ENCODE measurements at regions not wholly inside any gene's neighbourhood (a gene's known extent, or its start where the extent isn't known, plus 50 kb on each side); places are given as distances from the start of the nearest gene placed in this dataset.
"Not testable (repeated sequence)": the region's sequence is repeated elsewhere in the genome, so short reads cannot be mapped to it uniquely, and the experiment has no call there.

DNA sequence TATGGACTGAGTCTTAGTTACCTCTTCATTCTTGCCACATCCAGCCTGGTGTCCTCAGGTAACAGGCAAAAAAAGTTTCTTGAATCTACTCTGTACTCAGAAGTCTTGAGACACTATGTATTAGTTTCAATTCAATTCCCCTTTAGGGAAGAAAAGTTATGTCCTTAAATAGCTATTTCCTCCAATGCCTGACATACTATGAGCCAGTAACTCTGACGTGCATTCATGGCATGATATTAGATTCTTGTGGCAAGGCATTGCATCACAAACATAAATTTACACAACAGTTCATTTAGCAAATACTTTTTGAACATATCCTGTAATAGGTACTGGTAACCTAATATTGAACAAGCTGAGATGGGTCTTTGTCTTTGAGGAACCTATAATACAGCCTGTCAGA lies 109.3 kb upstream of the FOXB1 start:
- DNase-seq: no peak

DNA sequence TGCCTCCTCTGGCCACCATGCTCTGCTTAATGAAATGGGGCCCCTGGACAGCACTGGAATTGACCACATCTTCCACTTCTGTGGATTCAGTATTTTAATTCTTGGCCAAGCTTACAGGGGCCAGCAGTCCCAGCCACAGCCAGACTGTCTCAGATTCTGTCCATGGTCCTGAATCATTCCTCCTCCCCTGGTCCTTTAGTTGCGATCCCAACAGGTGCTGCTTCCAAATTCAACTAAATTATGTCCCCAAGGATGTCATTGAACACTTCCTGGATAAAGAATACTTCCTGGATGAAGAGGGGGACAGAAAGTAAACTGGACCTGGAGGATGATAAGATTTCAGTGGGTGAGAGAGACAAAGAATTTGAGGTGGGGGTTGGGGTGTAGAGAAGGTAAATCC lies 111.1 kb upstream of the FOXB1 start:
- no peak for DNase-seq

DNA sequence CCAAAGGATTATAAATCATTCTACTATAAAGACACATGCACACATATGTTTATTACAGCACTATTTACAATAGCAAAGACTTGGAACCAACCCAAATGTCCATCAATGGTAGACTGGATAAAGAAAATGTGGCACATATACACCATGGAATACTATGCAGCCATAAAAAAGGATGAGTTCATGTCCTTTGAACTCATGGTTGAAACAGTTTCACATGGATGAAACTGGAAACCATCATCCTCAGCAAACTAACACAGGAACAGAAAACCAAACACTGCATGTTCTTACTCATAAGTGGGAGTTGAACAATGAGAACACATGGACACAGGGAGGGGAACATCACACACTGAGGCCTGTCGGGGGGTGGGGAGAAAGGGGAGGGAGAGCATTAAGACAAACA lies 116.2 kb upstream of the FOXB1 start:
- not testable (repeated sequence) for DNase-seq

DNA sequence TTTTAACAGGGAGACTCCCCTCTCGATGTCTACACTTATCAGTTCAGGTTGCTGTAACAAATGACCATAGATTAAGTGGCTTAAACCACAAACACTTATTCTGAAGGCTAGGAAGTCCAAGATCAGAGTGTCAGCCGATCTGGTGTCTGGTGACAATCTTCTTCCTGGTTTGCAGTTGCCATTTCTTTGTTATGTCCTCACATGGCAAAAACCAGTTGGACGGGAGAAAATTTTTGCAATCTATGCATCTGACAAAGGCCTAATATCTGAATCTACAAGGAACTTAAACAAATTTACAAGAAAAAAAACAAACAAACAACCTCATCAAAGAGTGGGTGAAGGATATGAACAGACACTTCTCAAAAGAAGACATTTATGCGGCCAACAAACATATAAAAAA lies 116.9 kb upstream of the FOXB1 start:
- no peak for DNase-seq

DNA sequence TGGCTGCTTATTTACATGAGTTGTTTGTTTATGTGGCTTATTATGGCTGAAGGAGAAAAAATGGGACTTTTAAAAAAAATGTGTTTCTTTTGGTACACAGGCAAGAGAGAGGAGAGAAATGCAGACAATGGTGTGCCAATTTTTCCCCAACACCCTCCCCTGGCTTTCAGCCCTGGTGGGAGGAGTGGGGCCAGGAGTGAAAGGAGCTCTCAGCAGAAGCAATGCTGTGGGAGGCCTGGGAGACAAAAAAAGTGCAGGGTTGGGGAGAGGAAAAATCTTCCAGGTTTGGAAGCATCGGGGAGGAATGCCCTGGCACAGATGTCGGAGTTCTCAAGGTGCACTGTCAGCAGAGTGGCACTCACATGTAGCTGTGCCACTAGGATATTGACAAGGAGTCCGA lies 117.7 kb upstream of the FOXB1 start:
- no peak for DNase-seq

DNA sequence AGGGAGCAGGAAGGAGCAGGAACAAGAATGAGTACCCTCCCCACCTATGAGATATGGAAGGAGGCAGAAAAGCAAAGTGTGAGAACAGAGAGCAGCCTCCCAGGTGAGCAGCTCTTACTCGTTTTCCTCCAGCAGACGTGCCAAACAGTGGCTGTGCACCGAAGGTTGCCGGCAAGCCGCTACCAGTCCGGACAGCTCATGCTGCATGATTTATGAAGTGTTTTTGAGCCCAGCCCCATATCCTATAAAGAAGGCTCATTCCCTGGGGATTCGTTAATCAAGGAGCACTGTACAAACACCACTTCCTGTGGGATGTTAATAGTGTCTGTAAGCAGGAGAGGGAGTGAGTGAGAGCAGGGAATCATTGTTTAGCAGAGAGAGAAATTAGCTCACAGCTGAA lies 118.3 kb upstream of the FOXB1 start:
- DNase-seq: peak; percentile 83

DNA sequence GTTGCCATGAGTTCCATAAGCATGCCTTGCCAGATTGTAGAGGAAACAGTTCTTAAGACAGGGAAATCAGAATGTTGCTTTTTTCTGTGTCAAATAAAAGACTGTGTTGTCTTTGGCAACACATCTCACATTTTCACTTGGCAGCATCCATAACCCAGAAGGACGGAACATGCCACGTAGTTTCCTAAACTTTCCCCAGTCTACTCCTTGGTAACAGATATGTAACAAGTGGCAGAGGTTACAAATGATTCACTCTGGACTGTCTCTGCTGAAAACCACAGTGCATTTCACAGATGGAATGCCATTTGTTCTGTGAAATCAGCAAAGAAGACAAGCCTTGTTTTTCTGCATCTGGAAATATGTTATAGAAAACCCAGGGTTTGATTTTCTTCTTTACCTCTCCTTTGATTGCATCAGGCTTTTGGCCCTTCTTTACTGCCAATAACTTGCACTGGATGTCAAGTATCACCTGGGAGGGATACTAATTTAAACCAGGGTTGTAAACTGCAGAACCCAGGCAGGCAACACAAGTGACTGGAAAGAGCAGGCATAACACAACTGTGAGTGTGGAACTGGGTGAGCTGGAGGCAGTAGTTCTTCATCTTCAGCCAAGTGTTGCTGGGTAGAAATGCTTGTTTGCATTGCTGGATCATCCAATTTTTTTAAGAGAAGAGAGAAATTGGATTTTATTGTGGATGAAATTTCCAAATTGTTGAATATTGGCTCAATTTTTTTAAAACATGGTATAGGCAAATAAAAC lies 124.4 kb upstream of the FOXB1 start:
- DNase-seq: no peak

DNA sequence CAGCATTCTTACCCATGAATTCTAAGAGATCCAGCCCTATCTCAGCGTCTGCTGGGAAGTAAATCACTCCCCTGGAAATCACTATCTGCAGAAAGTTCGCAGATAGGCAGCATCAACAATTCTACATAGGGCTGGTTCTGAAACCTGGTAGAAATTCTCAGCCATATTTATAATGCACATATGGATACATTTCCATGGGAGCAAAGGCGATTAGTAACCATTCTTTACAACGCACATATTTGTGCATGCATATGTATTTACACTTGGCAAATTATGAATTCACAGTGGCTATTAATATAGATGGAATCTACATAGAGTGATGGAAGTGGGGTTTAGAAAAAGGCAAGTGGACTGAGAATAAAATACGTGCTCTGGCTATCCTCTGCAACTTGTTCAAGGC lies 128.0 kb upstream of the FOXB1 start:
- DNase-seq: no peak

DNA sequence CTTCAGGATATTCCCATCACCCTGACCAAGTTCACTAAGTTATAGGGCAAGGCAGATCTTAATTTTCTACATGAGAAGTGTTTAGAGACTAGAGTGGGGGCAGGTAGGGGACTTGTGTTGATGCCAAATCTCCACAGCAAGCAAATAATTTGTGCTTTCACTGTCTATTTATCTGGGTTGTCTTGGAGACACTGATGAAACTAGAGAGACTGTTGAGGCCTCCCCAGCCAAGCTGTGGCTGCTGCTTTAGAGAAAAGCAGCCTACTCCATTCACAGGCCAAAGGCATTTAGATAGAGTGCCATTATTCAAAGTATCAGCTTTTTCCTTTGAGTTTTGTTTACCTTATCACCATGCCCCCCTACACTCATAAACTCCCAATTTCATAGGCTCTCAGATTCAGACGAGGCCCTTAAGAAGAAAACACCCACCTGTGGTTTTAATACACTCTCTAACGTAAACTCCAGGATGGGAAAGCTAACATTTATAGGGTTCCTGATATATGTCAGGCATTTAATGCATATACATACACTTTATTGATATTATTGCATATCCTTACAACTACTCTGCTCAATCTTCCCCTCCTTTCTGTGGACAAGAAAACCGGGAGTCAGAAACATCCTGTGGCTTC lies 130.4 kb upstream of the FOXB1 start:
- DNase-seq: no peak

DNA sequence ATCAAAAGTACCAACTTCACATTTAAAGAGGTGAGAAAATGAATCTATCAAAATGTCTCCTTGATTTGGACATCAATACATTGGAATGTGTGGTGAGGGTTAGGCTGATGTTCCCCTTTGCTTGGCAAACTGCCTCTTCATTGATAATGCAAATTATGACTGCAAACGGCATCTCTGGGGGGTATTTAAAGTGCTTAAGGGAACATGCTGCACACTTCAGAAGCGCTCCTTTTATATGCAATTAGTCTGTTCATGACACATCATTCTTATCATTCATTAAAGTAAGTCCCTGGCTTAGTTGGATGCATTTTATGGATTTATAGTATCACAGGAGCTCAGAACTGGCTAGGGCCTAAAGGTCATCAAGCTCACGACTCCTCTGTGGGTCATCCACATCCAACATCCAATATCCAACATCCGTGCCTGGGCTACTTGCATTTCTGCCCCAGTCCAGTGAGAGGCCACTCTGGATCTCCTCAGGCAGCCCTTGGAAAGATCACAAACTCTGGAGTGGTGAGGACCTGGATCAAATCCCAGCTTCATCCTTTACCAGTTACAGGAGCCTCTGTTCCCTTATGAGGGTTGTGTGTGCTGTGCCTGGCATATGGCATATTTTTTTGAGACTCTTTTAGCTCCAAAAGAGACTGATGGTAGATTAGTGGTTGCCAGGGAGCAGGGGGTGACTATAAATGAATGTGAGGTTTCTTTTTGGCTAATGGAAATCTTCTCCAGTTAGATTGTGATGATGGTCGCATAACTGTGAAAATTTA lies 136.8 kb upstream of the FOXB1 start:
- DNase-seq: no peak

DNA sequence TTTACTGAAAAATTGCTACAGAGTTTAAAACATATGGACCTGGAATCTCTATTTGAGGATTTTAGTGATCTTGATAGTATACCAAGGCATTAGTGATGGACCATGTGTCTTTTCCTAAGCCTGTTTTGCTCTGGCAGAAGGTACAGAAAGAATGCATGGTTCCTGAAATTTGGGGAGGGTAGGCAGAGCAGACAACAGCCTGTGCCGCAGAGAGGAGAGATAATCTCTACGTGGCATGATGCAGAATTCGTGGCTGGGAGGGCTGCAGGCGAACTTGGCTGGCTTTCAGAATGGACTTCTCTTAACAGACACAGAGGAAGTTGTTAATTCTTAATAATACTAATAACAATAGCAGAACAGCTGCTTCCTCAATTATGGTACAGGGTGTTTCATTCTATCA lies 137.5 kb upstream of the FOXB1 start:
- DNase-seq: no peak

DNA sequence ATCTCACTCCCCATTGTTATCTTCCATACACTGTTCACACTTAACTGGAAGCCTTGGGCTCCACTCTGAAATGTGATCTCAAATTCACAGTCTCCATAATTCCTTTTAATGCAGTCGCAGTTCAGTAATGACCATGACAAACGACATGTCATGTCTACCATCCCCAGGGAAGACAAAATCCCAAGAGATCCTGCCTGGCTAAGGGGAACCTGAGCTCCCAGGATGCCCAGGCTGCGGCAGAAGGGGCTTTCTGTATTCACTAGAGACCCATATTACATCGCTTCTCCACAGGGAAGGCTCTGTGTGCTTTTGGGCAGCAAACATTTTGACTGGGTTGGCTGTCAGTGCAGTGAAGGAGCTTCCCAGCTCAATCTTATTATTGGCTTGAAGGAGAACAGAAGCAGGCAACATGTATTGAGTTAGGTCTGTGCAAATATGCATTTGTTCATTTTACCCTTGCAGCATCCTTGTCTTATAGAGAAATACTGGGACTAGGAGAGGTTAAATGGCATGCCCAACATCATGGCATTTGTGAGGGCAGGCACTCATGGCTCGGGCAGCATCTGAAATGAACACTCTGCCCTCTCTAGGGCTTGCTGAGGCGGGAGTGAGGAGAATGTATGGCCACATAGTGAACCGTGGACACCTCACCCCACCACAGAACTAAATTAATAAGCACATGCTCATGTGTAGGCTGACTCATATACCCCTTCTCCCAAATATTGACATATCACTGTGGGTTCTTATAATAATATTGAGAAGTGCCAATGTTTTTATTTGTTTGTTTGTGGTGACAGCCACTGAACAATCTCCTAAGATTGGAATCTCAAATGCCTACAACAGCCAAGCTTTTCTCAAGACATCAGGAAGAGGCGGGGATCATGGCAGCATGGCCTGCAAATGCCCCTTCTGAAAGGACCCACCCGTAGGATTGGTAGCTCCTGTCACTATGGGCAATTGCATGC lies 141.6 kb upstream of the FOXB1 start:
- DNase-seq: no peak

DNA sequence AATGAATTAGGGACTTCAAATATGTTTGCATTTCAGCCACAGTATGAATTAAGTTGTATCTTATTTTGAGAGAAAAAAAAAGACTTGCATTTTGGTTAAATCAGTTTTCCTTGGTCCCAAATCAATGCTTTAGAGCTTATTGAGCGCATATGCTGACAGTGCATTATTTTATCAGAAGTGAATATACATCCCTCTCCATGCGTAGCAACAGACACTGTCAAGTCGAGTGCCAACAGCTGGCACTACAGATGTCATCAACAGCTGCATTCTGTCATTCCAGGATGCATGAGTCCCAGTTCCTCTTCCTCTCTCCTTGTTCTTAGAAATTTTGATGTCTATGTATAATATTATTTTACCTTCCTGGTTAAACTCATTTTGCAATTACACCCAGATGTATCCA lies 156.1 kb upstream of the FOXB1 start:
- no peak for DNase-seq

DNA sequence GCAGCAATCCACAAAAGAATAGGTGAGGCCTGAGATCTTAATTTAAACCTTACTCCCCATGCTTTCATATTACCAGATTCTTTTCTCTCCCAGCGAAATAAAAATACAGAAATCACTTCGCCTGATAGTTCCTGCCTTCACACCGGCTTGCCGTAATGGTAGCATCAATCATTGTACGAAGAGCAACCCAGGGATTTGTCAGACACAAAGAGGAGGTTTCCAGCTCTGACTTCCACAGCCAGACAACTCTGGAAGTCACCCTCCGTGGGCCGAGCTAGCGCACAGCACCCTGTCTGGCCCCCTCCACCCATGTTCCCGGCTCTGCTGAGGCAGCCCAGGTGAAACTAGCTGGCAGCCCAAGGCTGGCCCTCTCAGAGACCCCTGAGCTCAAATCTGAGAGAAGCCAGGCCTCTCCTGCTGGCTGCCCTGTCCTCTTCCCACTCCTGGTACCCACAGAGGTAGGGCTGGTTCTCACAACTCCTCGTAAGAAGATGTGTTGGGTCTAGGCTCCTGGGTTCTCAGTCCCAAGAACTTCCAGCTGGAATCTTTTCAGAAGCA lies 156.9 kb upstream of the BNIP2 start:
- no peak for DNase-seq

DNA sequence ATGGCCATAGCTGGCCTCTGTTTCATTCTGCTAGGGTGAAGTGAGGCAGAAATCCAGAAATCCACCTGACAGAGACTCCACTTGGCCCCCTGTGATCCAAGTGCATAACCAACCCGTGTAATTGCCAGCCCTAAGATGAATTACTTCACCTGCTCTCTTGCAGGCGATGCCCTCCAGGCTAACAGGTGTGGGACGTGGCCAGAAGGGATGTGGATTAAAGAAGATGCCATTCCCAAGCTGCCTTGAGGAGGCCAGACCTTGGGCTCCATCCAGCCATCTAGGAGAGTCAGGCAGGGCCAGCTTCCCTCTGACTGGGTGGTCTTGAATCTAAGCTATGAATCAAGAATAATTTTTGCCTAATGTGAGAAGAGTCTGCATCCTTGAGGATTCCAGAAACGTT lies 154.5 kb upstream of the BNIP2 start:
- peak; percentile 50 for DNase-seq

DNA sequence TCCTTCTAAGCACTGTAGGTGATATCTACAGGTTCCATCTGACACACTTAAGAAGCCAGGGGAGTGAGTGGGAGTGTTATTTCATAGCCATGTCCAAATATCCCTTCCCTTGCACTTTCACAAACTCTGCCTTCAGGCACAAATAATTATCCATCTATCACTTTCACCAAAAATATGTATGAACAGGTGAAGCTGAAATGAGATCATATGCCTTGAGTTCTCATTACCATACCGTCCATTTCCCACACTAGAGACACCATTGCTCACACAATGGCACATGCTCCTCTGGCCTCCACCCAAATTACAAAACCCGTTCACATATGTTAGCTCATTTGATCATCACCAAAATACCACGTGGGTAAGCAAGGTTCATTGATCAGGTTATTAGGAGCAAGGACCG lies 151.9 kb upstream of the BNIP2 start:
- DNase-seq: no peak

DNA sequence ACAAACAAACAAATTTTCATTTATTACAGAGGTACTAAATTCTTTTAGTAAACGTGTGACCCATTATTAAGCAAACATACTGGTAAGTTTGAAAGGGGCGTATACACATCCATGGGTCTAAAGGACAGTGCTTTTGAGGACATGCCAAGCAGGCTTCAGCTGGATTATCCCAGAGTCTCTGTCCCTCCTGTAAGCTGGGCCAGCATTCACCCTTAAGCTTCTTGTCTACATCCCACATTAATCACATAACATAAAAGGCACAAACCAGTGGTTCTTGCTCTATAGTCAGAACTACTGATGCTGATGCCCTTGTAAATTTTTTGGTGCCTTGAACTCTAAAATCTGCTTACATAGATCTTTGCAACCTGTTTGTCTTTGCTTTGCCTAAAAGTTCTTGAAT lies 150.8 kb upstream of the BNIP2 start:
- DNase-seq: no peak

DNA sequence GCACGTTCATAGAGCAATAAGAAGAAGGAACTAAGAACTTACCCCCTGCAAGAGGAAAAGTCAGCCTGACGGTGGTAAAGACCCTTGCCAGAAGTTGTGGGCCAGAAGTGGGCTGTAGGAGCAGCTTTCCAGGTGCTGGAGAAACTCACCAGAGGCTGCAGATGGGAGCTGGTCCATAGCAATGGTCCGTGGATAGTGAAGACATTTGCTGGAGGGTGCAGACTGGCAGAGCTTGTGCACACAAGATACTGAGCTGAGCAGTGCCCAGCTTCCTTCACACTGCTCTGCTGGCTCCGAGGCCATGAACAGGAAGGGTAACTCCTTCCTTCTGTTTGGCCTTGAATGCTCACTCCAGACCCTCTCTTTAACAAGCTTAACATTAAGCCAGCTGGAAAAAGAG lies 149.8 kb upstream of the BNIP2 start:
- DNase-seq: no peak

DNA sequence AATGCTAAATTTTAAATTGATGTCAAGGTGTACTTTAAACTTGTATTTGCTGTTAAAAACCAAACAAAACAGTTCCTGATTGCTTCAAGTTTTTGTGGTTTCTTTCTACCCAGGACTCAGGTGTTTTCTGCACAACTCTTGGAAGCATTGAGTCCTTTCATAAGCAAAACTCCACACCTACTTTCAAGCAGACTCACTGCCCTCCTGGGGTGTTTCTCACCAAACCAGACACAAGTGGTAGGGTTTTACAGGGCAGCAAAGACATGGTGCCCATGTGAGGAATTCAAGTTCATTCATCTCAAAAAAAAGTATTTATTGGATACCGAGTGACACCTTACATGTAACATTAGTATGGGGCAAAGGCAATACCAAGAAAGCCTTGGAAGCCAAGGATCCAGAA lies 146.7 kb upstream of the BNIP2 start:
- no peak for DNase-seq

DNA sequence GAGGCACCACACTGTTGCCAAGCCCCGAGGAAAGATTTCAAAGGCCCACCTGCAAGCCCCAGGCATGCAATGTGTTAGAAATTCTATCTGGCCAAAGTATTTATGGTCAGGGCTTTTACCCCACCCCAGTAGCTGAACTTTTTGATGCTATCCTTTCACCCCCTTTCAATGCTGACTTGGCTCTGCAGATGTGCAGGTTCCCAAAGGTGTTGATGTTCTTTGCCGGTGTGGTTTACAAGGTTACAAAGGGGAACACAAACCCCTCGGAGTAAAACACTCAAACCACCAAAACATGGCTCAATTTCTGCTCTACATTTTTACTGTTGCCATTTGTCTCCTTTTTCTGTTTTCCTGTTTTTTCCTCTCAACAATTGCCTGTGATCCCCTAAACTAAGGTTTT lies 145.4 kb upstream of the BNIP2 start:
- no peak for DNase-seq

DNA sequence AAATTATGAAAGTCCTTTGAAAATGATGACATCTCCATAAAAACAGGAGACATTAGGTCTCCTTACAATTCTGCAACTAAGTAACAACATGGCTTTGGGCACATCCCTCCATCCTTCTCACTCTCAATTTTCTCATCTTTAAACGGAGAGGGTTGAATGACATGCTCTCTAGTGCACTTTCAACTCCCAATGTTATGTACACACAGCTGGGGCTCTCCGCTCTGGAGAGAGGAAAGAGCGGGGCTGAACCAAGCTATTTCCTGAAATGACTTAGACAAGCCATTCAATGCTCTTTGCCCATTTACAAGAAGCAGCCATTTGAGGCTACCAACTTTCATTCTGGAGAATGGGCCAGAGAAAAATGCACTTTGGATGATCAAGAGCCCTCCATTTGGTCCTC lies 144.2 kb upstream of the BNIP2 start:
- DNase-seq: peak; percentile 43

DNA sequence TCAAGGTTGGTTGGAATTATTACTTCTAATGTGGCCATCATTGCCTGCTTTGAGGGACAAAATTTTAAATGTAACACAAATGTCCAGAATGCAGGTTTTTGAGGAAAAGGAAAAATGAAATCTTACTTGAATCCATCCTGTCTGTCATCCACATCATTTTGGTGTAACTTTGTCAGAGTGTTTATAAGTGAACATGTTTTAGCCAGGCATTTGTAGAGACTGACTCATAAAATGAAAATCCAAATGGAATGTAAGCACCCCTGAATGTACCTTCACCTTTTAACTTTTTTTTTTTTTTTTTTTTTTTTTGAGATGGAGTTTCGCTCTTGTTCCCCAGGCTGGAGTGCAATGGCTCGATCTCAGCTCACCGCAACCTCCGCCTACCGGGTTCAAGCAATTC lies 141.8 kb upstream of the BNIP2 start:
- no peak for DNase-seq

DNA sequence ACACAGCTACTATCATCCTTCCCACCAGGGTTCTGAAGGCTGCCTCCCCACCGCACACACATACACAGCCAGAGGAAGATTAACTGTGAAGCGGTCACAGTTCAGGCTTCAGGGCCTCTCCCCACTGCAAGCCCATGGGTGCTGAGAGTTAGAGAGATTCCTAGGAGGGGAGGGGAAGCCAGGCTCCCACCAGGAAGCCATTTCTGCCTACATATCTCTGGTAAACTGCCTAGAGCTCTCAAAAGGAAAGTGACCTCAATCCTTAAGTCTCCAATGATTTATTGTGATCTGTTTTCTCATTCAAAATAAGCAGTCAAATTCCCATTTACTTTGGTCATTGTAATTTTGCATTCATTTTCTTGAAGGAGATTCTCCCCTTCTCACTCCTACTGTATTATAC lies 141.0 kb upstream of the BNIP2 start:
- no peak for DNase-seq
